GM23338 (cell line): ENCODE measurements at regions not wholly inside any gene's neighbourhood (a gene's known extent, or its start where the extent isn't known, plus 50 kb on each side); places are given as distances from the start of the nearest gene placed in this dataset.

Experiments
- ATAC-seq: fragments of 200-7000 bp; cut with Tn5 transposase; 3 replicates; pipeline ENCODE4 v1.9.1; 2020
- DNase-seq: peaks from one replicate; pipeline ENCODE4 v3.0.0-alpha.2; 2015; ENCODE audit warnings: low spot score
- H2AFZ ChIP-seq: fragments of 200-600 bp; sonication (generic); 2 replicates; pipeline ENCODE4 v1.8.0; 2016; ENCODE audit warnings: antibody characterized with exemption, mild to moderate bottlenecking, moderate library complexity
- H3F3A ChIP-seq: fragments of 200-600 bp; sonication (generic); replicated peaks from 2 replicates; pipeline ENCODE4 v1.8.0; 2017; ENCODE audit warnings: antibody characterized with exemption, mixed run types, low read depth
- H3K27ac ChIP-seq: fragments of 200-600 bp; sonication (generic); 2 replicates; pipeline ENCODE4 v1.6.1; 2016; ENCODE audit warnings: low read depth
- H3K27me3 ChIP-seq: fragments of 200-600 bp; sonication (generic); 2 replicates; pipeline ENCODE4 v1.8.0; 2016; ENCODE audit warnings: mild to moderate bottlenecking, mixed run types, moderate library complexity; ENCODE audit not compliant: insufficient read depth
- H3K36me3 ChIP-seq: fragments of 200-600 bp; sonication (generic); 2 replicates; pipeline ENCODE4 v1.8.0; 2016; ENCODE audit warnings: mild to moderate bottlenecking; ENCODE audit not compliant: insufficient read depth
- H3K4me1 ChIP-seq: fragments of 200-600 bp; sonication (generic); 2 replicates; pipeline ENCODE4 v1.8.0; 2016; ENCODE audit warnings: mild to moderate bottlenecking, moderate library complexity; ENCODE audit not compliant: insufficient read depth
- H3K4me2 ChIP-seq: fragments of 200-600 bp; sonication (generic); 2 replicates; pipeline ENCODE4 v1.7.1; 2017; ENCODE audit warnings: mixed run types
- H3K4me3 ChIP-seq: fragments of 200-600 bp; sonication (generic); 2 replicates; pipeline ENCODE4 v1.6.1; 2016; ENCODE audit warnings: mixed run types
- H3K79me2 ChIP-seq: fragments of 200-600 bp; sonication (generic); replicated peaks from 2 replicates; pipeline ENCODE4 v1.8.0; 2017; ENCODE audit warnings: mild to moderate bottlenecking; ENCODE audit not compliant: insufficient read depth
- H3K9me2 ChIP-seq: fragments of 200-600 bp; sonication (generic); 2 replicates; pipeline ENCODE4 v1.8.0; 2017; ENCODE audit not compliant: insufficient read depth
- H4K20me1 ChIP-seq: fragments of 200-600 bp; sonication (generic); replicated peaks from 2 replicates; pipeline ENCODE4 v1.8.0; 2017; ENCODE audit warnings: mild to moderate bottlenecking; ENCODE audit not compliant: insufficient read depth
- H3K27ac Mint-ChIP-seq: 2 replicates; pipeline ENCODE4 v1.8.0; 2020; ENCODE audit warnings: inconsistent platforms, mild to moderate bottlenecking, moderate library complexity, mixed read lengths
- H3K27me3 Mint-ChIP-seq: 3 replicates; pipeline ENCODE4 v1.8.0; 2022; ENCODE audit warnings: low read depth, mild to moderate bottlenecking, moderate library complexity, mixed read lengths, inconsistent platforms; ENCODE audit not compliant: insufficient read depth, poor library complexity
- H3K36me3 Mint-ChIP-seq: 3 replicates; pipeline ENCODE4 v1.8.0; 2021; ENCODE audit warnings: low read depth, mild to moderate bottlenecking, inconsistent platforms, moderate library complexity, mixed read lengths
- H3K4me1 Mint-ChIP-seq: 3 replicates; pipeline ENCODE4 v1.8.0; 2020; ENCODE audit warnings: mild to moderate bottlenecking, inconsistent platforms, mixed read lengths
- H3K4me3 Mint-ChIP-seq: 3 replicates; pipeline ENCODE4 v1.8.0; 2021; ENCODE audit warnings: moderate library complexity, mild to moderate bottlenecking, inconsistent platforms, mixed read lengths
- H3K9me3 Mint-ChIP-seq: 3 replicates; pipeline ENCODE4 v1.8.0; 2020; ENCODE audit warnings: moderate library complexity, mild to moderate bottlenecking, inconsistent platforms, mixed read lengths
- CREB1 ChIP-seq: fragments of 250-450 bp; sonication (Bioruptor Pico); IDR thresholded peaks from 2 replicates; pipeline ENCODE4 v1.5.0; 2020; ENCODE audit warnings: low read depth, mild to moderate bottlenecking, moderate library complexity
- CTCF ChIP-seq, 2 experiments: fragments of 200-600 bp in 1 of 2; sonication (generic) in 1 of 2; conservative IDR thresholded peaks; 2 replicates each; pipeline versions ENCODE4 v1.5.1 to v1.6.1; 2016 to 2017; ENCODE audit warnings: antibody characterized with exemption in 2 of 2, low read depth in 2 of 2, mild to moderate bottlenecking in 2 of 2, moderate library complexity in 1 of 2
- ETS1 ChIP-seq: IDR thresholded peaks from 2 replicates; pipeline ENCODE4 v1.6.1; 2016; ENCODE audit warnings: antibody characterized with exemption
- EZH2 ChIP-seq: fragments of 200-600 bp; sonication (generic); IDR thresholded peaks from one replicate; pipeline ENCODE4 v1.8.0; 2017; ENCODE audit warnings: antibody characterized with exemption, mild to moderate bottlenecking, low read depth; ENCODE audit not compliant: unreplicated experiment
- EZH2phosphoT487 ChIP-seq: fragments of 200-600 bp; sonication (generic); IDR thresholded peaks from one replicate; pipeline ENCODE4 v1.8.1; 2018; ENCODE audit warnings: antibody characterized with exemption; ENCODE audit not compliant: unreplicated experiment
- JUNB ChIP-seq: IDR thresholded peaks from one replicate; pipeline ENCODE4 v1.6.1; 2016; ENCODE audit warnings: antibody characterized with exemption; ENCODE audit not compliant: unreplicated experiment
- NANOG ChIP-seq: IDR thresholded peaks from 2 replicates; pipeline ENCODE4 v1.6.1; 2016; ENCODE audit warnings: antibody characterized with exemption, borderline replicate concordance
- POLR2AphosphoS5 ChIP-seq: IDR thresholded peaks from 2 replicates; pipeline ENCODE4 v1.6.1; 2016; ENCODE audit warnings: antibody characterized with exemption, low read depth
- STAT1 ChIP-seq: IDR thresholded peaks from one replicate; pipeline ENCODE4 v1.6.1; 2016; ENCODE audit warnings: antibody characterized with exemption; ENCODE audit not compliant: unreplicated experiment
- ZNF114 ChIP-seq: fragments of 250-450 bp; sonication (Bioruptor Pico); IDR thresholded peaks from 2 replicates; pipeline ENCODE4 v1.5.0; 2020; ENCODE audit warnings: mild to moderate bottlenecking, moderate library complexity
- ZNF331 ChIP-seq: fragments of 250-450 bp; sonication (Bioruptor Pico); IDR thresholded peaks from 2 replicates; pipeline ENCODE4 v1.5.0; 2020; ENCODE audit warnings: low read depth, mild to moderate bottlenecking, moderate library complexity
- ZNF462 ChIP-seq: fragments of 250-450 bp; sonication (Bioruptor Pico); IDR thresholded peaks from 2 replicates; pipeline ENCODE4 v1.5.0; 2020; ENCODE audit warnings: mild to moderate bottlenecking, moderate library complexity
- TF ChIP-seq, protein P1 (sequence below): IDR thresholded peaks from one replicate; pipeline ENCODE4 v1.6.1; 2018; ENCODE audit warnings: antibody characterized with exemption; ENCODE audit not compliant: unreplicated experiment

DNA sequence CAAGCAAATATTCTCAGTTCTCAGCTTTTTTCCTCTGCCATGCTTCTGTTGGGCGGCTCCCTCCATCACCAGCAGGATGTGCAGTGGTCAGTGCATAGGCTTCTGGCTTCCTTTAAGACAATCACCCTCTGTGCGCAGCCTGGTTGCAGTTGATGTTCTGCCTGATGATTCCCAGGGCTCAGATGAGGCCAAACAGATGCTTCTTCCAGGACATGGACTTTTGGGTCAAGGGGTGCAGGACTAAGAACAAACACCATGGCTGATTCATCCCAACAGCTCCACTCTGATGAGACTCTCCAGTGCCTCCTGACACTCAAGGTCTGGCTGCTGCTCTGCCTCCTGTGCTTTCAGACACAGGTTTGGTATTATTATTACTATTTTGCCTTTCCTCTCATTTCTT lies 554.8 kb upstream of the CDH4 start:
- DNase-seq (no peak), ATAC-seq (no peak)
- H3K27ac Mint-ChIP-seq = no peak overlapping the region
- H3K36me3 ChIP-seq = no peaks in the 10 kb centered on the region; the same call in 1 of the 2 replicates
- H3K36me3 Mint-ChIP-seq = peaks cover 18% of the 10 kb centered on the region
- H3K79me2 ChIP-seq = no peaks in the 10 kb centered on the region
- H3K4me1 Mint-ChIP-seq = peaks cover 27% of the 10 kb centered on the region
- no peaks in the 10 kb centered on the region for H3K27me3 ChIP-seq
- TF ChIP-seq JUNB (no peak), POLR2AphosphoS5 (no peak), CREB1 (no peak), CTCF (conservative IDR thresholded peaks at IDR 0.05; ENCODE audit: low read depth in 2 of 2) (no peak), STAT1 (no peak), EZH2 (no peak), ZNF462 (CRISPR knock-in tag) (no peak), NANOG (no peak), EZH2phosphoT487 (no peak), ZNF114 (CRISPR knock-in tag) (no peak), ZNF331 (no peak), ETS1 (no peak)
- TF ChIP-seq, protein P1, sequence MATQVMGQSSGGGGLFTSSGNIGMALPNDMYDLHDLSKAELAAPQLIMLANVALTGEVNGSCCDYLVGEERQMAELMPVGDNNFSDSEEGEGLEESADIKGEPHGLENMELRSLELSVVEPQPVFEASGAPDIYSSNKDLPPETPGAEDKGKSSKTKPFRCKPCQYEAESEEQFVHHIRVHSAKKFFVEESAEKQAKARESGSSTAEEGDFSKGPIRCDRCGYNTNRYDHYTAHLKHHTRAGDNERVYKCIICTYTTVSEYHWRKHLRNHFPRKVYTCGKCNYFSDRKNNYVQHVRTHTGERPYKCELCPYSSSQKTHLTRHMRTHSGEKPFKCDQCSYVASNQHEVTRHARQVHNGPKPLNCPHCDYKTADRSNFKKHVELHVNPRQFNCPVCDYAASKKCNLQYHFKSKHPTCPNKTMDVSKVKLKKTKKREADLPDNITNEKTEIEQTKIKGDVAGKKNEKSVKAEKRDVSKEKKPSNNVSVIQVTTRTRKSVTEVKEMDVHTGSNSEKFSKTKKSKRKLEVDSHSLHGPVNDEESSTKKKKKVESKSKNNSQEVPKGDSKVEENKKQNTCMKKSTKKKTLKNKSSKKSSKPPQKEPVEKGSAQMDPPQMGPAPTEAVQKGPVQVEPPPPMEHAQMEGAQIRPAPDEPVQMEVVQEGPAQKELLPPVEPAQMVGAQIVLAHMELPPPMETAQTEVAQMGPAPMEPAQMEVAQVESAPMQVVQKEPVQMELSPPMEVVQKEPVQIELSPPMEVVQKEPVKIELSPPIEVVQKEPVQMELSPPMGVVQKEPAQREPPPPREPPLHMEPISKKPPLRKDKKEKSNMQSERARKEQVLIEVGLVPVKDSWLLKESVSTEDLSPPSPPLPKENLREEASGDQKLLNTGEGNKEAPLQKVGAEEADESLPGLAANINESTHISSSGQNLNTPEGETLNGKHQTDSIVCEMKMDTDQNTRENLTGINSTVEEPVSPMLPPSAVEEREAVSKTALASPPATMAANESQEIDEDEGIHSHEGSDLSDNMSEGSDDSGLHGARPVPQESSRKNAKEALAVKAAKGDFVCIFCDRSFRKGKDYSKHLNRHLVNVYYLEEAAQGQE = no peak
- no peak overlapping the region for H2AFZ ChIP-seq
- no peaks in the 10 kb centered on the region; the same call in 1 of the 2 replicates for H3F3A ChIP-seq
- no peak overlapping the region for H3K4me3 Mint-ChIP-seq
- no peak overlapping the region for H3K4me2 ChIP-seq
- H3K4me3 ChIP-seq = no peak overlapping the region
- H3K9me2 ChIP-seq = no peaks in the 10 kb centered on the region
- peaks cover 17% of the 10 kb centered on the region for H3K4me1 ChIP-seq
- no peaks in the 10 kb centered on the region for H4K20me1 ChIP-seq
- H3K27ac ChIP-seq = no peak overlapping the region
- H3K9me3 Mint-ChIP-seq = peaks cover 16% of the 10 kb centered on the region
- peaks cover 17% of the 10 kb centered on the region for H3K27me3 Mint-ChIP-seq
